ENCODE measurements at regions not wholly inside any gene's neighbourhood (a gene's known extent, or its start where the extent isn't known, plus 50 kb on each side); places are given as distances from the start of the nearest gene placed in this dataset.

GRCh38 chr11:71200761-71201160, 51.6 kb downstream of the SHANK2 start:
- TF ChIP-seq REST (tag by site-specific recombination; IDR thresholded peaks at IDR 0.05) (no peak), ZBTB48 (tag by site-specific recombination; IDR thresholded peaks at IDR 0.05) (no peak), CTCF (tag by site-specific recombination; IDR thresholded peaks at IDR 0.05) (no peak), ZNF274 (IDR thresholded peaks at IDR 0.05; ENCODE audit: low read length) (no peak), ZNF274 (tag by site-specific recombination; IDR thresholded peaks at IDR 0.05; ENCODE audit: borderline replicate concordance) (no peak)

Measured in HEK293 (cell line).